ENCODE measurements at regions not wholly inside any gene's neighbourhood (a gene's known extent, or its start where the extent isn't known, plus 50 kb on each side); places are given as distances from the start of the nearest gene placed in this dataset.

GRCh38 chr4:114249561-114249960 is 270.1 kb upstream of the ARSJ start:
- no peaks in the 10 kb centered on the region for H3K4me1 Mint-ChIP-seq
- intact Hi-C loops (cut with micrococcal nuclease), result no loop called here
- peaks cover 0 to 5% of the 10 kb centered on the region in 2 donors for H3K9me3 ChIP-seq (replicated peaks in 1 of 2; ENCODE audit: control insufficient read depth in 1 of 2, insufficient read depth in 1 of 2, low read length in 2 of 2)
- no peaks in the 10 kb centered on the region for H3K36me3 Mint-ChIP-seq
- H3K27me3 ChIP-seq (ENCODE audit: control insufficient read depth in 2 of 2, insufficient read depth in 2 of 2, low read length in 2 of 2), result no peaks in the 10 kb centered on the region
- H3K4me1 ChIP-seq (ENCODE audit: control insufficient read depth in 1 of 2, insufficient read depth in 2 of 2, low read length in 2 of 2), result no peaks in the 10 kb centered on the region
- H3K9me3 Mint-ChIP-seq, result peaks cover 0 to 9% (median 1%) of the 10 kb centered on the region in 7 donors
- H3K27ac ChIP-seq (ENCODE audit: low read depth in 1 of 2, low read length in 2 of 2), result no peak overlapping the region
- TF ChIP-seq CTCF (IDR thresholded peaks at IDR 0.05), result no peak
- H3K4me3 Mint-ChIP-seq, result no peak overlapping the region
- no peaks in the 10 kb centered on the region for H4K20me1 ChIP-seq (ENCODE audit: insufficient read depth, low read length)
- H3K27me3 Mint-ChIP-seq (ENCODE audit: low read depth in 3 of 3), result peaks cover 0 to 1% (median 0%) of the 10 kb centered on the region in 3 donors
- no peak for DNase-seq
- no peak overlapping the region for H2AFZ ChIP-seq (ENCODE audit: insufficient read depth, low read depth, low read length, poor library complexity, severe bottlenecking)
- H3K9ac ChIP-seq (ENCODE audit: insufficient read depth, low read length, poor library complexity, severe bottlenecking), result no peak overlapping the region
- no peak overlapping the region for H3K4me3 ChIP-seq (replicated peaks in 1 of 3; ENCODE audit: low read depth in 2 of 3, low read length in 3 of 3)
- H3K36me3 ChIP-seq (replicated peaks in 1 of 2; ENCODE audit: control insufficient read depth in 1 of 2, insufficient read depth in 2 of 2, low read length in 2 of 2), result no peaks in the 10 kb centered on the region
- 100% methylated on average over 1 of the region's 1 CpG for WGBS (ENCODE audit: insufficient coverage)
- H3K79me2 ChIP-seq (ENCODE audit: insufficient read depth, low read length), result no peaks in the 10 kb centered on the region
- H3K4me2 ChIP-seq (replicated peaks; ENCODE audit: extremely low read depth, low read length, poor library complexity, severe bottlenecking), result no peak overlapping the region
- H3K27ac Mint-ChIP-seq, result no peak overlapping the region

- Histone ChIP-seq H3K4me1 (ENCODE audit: control insufficient read depth in 1 of 2, insufficient read depth in 2 of 2, low read length in 2 of 2) (no peaks in the 10 kb centered on the region), H2AFZ (ENCODE audit: insufficient read depth, low read depth, low read length, poor library complexity, severe bottlenecking) (no peak overlapping the region), H3K9ac (ENCODE audit: insufficient read depth, low read length, poor library complexity, severe bottlenecking) (no peak overlapping the region), H3K4me3 (replicated peaks in 1 of 3; ENCODE audit: low read depth in 2 of 3, low read length in 3 of 3) (no peak overlapping the region), H3K27me3 (ENCODE audit: control insufficient read depth in 2 of 2, insufficient read depth in 2 of 2, low read length in 2 of 2) (no peaks in the 10 kb centered on the region), H3K9me3 (replicated peaks in 1 of 2; ENCODE audit: control insufficient read depth in 1 of 2, insufficient read depth in 1 of 2, low read length in 2 of 2) (peaks cover 0 to 5% of the 10 kb centered on the region in 2 donors), H4K20me1 (ENCODE audit: insufficient read depth, low read length) (no peaks in the 10 kb centered on the region), H3K4me2 (replicated peaks; ENCODE audit: extremely low read depth, low read length, poor library complexity, severe bottlenecking) (no peak overlapping the region), H3K79me2 (ENCODE audit: insufficient read depth, low read length) (no peaks in the 10 kb centered on the region), H3K27ac (ENCODE audit: low read depth in 1 of 2, low read length in 2 of 2) (no peak overlapping the region), H3K36me3 (replicated peaks in 1 of 2; ENCODE audit: control insufficient read depth in 1 of 2, insufficient read depth in 2 of 2, low read length in 2 of 2) (no peaks in the 10 kb centered on the region)
- Mint-ChIP-seq H3K27ac (no peak overlapping the region), H3K4me3 (no peak overlapping the region), H3K4me1 (no peaks in the 10 kb centered on the region), H3K27me3 (ENCODE audit: low read depth in 3 of 3) (peaks cover 0 to 1% (median 0%) of the 10 kb centered on the region in 3 donors), H3K9me3 (peaks cover 0 to 9% (median 1%) of the 10 kb centered on the region in 7 donors), H3K36me3 (no peaks in the 10 kb centered on the region)
- intact Hi-C loops (cut with micrococcal nuclease), result no loop called here
- TF ChIP-seq CTCF (IDR thresholded peaks at IDR 0.05), result no peak
- DNase-seq, result no peak
Measured at GRCh38 chr4:114249976-114250375, 270.5 kb upstream of the ARSJ start.

All from CD14-positive monocyte (primary cell).